Fibroblast of skin of right biceps (primary cell): ENCODE measurements at regions not wholly inside any gene's neighbourhood (a gene's known extent, or its start where the extent isn't known, plus 50 kb on each side); places are given as distances from the start of the nearest gene placed in this dataset.

Experiments
- DNase-seq: peaks from one replicate; pipeline ENCODE4 v3.0.0-alpha.2; 2013

DNA sequence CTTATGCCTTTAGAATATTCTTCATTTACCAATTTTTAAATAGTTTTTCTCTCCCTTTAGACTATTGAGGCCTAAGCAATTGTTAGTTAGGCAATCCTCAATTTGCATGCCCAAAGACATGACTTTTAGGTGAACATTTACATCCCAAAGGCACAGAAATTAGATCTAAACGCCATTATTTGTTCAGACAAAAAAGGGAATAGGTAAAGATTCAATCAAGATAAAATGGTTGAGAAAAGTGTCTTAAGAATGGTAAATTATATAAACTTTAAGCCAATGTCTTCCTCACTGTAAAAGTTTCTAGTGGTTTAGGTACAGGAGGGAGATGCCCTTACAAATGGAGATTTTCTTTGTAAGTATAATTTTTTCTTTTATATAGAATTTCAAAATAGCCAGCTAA is 50.2 kb upstream of the MME start:
- no peak for DNase-seq

DNA sequence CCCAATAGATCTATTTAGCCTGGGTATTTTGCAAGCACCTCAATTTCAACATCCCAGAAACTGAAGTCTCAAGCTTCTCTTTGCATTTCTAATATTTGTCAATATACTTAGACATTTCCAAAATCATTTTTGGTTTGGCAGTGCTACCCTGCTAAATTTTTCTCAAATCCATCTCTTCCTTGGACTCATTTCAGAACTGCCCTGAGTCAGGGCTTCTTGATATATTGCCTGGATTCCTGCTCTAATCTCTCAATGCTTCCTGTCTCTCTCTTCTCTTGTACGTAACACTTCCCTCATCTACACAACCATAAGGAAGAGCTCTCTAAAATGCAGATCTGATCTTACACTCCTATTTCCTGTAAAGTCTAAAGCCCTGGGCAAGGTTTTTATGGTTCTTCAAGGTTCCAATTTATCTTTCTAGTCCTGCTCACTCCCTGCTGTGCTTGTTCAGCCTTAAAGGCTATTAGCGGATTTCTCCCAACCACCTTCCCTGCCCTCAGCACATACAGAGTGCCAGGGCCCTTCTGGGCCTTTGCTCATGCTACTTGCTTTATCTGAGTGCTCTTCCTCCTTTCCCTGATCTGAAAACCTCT is 53.0 kb upstream of the MME start:
- DNase-seq, result peak; percentile 86

DNA sequence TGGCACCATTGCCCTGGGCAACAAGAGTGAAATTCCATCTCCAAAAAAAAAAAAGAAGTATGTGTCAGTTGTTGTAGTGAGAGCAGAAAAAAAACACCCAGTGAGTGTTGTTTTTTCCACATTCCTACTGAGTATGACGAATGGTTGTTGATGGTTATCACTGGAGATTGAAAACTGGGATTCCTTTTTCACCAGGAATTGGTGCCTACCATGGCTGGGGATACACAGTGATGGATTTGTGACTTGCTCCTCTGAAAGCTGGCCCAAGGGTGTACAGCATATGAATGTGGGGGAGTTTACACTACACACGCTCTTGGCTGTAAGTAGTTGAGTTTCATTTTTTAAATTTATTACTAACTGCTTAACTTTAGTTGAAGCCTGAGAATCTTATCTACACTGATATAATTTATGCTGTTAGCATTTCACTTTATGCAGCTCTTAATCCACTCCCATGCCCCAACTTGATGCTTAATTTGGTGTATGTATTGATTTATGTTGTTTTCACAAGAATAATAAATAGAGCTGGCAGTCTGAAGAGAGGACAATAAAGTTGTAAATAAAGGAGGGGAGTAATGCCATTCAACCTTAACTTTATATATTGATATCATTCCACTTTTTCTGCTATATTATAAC is 56.0 kb upstream of the MME start:
- DNase-seq, result peak; percentile 61

DNA sequence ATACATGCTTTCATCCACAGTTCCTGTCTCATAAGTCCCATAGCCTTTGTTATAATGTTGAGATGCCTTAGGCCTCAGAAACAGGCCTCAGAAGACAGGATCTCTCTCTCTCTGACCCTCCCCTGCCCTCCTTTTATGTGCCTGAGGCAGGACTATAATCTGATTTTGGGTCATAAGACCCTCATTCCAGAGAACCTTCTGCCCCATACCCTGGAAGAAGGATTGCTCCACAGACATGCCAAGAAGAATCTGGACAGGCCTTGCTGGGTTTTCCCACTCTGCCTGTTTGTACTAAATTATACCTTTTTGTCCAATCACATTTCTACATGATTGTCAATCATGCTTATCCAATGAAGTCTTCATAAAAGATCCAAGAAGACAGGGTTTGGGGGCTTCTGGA is 57.2 kb upstream of the MME start:
- no peak for DNase-seq

DNA sequence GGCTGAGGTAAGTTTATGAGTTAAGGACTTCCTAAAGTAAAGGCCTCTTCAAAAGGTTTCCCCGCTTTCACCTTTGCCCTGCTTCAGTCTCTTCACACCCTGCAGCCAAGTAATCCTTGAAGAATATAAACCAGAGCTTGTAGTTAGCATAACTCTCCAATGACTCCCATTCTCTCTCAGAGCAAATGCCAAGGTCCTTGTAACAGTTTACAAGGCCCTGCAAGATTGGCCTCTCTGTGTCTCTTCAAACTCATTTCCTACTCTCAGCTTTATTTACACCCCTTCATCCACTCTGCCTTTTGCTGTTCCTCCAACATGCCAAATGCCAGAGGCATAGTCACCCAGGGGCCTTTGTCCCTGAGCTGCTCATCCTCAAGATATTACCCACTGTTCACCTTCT is 60.5 kb upstream of the MME start:
- DNase-seq, result peak; percentile 45

- peak; percentile 47 for DNase-seq
These were observed 61.3 kb upstream of the MME start for GRCh38 chr3:155018621-155019330.

DNA sequence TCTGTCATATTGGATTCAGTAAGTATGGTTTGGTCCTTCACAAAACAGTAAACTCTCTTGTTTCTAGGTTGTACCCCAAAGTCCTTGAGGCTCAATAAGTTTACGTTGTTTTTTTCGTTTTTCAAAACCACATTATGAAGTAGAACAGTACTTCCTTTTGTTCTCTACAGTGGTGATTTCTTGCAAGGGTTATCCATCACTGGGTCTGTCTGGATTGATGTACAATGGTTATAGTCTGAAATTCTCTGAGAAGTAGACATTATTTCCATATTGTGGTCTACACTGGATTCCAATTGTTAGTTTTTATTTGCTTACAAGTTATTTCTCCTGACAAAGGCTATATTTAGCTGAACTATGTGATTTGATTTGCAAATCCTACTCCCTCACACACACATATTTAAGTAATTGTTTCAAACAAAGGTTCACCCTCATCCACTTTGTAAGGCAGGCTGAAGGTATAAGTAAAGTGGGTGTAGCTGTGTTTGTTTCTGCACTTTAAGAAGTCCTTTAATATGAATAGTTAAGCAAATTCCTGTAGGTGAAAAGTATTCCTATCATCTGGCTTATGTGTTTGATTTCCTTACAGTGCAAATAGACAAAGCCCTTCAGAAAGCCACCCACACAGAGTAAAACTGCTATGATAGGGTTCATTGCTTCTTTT is 64.2 kb upstream of the MME start:
- peak; percentile 12 for DNase-seq

DNA sequence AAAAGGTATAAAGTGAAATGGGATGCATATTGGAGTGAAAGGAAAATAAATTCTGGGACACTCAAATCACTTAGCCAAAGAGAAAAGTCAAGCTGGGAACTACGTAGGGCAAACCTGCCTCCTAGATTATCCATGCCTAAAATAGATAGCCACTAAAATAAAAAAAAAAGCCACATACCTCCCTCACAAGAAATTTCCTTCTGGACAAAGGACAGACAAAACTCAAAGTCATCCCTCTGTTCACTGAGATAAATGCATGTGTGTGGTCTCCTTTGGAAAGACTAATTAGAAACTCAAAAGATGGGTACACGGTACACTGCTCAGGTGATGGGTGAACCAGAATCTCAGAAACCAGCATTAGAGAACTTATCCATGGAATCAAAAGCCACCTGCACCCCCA is 65.2 kb upstream of the MME start:
- no peak for DNase-seq

- DNase-seq, result no peak
These were observed 66.7 kb upstream of the MME start for GRCh38 chr3:155013427-155013826.

DNA sequence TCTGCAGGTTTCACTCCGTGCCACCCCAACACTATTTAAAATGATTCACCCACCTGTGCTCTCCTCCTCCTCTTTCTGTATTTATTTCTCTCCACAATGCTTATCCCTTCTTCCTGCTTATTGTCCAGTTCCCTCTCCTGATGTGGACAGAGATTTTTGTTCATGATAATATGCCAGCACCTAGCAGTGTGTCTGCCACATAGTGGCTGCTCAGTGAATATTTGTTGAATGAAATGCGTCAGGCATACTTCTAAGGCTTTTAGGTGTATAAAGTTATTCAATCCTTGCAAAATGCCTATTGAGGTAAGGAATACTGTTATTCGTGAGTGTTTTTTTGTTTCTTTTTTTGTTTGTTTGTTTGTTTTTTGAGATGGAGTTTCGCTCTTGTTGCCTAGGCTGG is 67.5 kb upstream of the MME start:
- no peak for DNase-seq

DNA sequence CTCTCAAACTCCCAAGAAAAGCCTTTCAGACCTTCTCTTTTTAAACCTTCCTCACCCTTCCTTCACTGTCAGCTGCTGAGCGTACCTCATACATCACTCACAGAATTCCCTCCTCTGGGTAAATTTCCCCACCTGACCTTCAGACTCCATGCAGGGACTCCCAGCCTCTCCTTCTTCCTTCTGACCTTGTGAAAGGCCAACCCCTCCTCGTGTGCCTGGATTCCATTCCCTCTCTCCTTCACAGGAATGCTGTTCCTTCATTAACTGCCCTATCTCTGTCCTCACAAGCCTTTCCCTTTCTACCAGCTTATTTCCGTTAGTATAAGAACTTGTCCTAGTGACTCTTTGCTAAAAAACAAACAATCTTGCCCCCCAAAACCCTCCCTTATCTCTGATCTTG is 69.7 kb upstream of the MME start:
- no peak for DNase-seq

DNA sequence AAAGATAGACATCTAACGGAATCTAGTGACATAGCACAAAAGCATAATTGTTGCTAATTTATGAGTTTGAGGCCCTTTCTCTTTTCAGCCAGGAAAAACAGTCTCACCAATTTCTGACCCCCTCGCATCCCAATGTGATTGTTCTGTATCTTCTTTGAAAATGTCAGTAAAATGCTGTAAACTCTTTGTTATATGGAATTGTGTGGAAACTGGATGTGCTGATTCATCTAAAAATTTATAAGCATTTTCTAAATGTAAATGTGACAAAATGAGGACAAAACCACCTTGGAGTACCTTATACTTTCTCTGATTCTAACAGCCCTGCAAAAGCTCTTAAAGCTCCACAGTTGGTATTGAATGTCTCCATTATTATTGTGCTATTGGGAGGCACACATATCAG is 70.9 kb upstream of the MME start:
- DNase-seq, result no peak

DNA sequence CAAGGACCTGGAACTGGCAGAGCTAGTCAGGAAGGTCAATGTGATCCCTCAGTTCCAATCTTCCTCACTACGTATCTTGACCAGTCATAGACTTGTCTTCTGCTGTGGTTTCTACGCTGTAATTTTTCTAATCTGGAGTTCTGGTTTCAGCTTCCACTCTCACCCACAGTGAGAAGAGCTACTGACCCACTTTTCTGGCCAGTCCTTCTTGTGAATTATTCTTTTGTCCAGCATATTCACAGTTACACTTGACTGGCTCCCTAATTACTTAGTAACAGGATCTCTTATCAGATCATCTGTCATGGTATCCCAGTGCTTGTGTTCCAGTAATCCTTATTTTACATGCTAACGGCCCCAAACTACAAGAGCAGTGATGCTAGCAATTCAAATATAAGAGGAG is 72.4 kb upstream of the MME start:
- no peak for DNase-seq

DNA sequence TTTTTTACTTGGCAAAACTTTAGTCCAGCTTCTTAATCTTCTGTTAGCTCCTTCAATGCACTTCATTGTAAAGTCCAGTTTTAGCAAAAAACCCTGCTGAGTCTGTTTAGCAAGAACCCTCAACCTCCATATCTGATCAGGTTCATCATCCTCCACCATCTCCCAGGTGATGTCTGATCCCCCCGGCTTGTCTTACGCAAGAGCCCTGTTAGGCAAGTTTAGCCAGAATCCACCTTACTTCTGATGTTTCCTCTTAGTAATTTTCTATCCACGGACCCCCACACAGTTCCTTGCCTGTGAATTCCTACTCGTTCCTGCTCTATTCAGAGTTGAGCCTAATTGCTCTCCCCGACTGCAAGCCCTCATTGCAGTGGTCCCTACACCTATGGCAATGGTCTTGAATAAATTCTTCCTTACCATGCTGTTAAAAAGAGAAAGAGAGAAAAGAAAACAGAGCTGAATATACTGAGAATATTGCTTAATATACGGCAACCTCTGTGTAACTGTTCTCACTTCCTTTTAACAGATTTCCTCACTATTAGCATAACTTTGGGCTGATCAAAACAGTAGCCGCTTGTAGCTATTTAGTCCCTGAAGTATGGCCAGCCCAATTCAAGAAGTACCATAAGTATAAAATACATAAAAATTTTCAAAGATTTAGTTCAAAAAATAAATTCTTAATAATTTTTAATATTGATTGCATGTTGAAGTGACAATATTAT is 78.7 kb upstream of the MME start:
- no peak for DNase-seq

DNA sequence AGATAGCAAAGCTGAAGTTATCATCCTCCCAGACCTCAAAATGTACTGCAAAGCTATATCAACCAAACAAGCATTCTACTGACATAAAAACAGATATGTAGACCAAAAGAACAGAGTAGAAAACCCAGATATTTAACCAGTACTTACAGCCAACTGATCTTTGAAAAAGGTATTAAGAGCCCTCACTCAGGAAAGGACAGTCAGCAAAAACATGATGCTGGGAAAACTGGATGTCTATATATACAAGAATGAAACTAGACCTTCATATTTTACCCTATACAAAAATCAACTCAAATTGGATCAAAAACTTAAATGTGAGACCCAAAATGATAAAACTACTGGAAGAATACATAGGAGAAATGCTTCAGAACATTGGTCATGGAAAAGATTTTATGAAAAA is 87.5 kb upstream of the MME start:
- DNase-seq, result no peak

DNA sequence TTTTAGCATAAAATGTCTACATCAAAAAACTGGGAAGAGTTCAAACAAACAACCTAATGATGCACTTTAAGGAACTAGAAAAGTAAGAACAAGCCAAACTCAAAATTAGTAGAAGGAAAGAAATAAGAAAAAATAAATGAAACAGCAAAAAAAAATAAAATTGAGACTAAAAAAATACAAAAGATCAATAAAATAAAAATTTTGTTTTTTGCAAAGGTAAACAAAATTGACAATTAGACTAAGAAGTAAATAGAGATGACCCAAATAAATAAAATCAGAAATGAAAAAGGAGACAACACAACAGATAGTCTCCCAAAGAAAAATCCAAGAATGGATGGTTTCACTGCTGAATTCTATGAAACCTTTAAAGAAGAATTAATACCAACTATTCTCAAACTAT is 89.6 kb upstream of the MME start:
- DNase-seq, result no peak

- no peak for DNase-seq
These were observed 92.3 kb upstream of the MME start for GRCh38 chr3:154987846-154988245.

- DNase-seq, result no peak
These were observed 98.5 kb upstream of the MME start for GRCh38 chr3:154981664-154982063.

GRCh38 chr3:154981201-154981600 is 98.9 kb upstream of the MME start:
- peak; percentile 65 for DNase-seq

DNA sequence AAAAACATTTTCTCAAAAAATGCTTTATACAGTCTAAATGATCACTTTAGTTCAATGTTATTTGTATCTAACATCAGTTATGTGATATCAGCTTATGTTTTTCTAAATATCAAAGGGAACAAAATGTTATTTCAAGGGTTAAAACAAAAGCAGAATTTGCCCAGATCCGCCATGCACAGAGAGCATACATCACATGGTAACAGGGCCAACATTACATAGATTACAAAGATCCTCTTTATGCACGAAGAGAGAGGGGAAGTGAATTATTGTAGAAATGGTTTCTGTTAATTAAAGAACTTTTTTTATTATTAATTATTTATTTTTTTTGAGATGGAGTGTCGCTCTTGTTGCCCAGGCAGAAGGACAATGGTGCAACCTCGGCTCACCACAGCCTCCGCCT is 100.8 kb upstream of the MME start:
- no peak for DNase-seq

GRCh38 chr3:154977666-154978065 is 102.5 kb upstream of the MME start:
- DNase-seq, result no peak

DNA sequence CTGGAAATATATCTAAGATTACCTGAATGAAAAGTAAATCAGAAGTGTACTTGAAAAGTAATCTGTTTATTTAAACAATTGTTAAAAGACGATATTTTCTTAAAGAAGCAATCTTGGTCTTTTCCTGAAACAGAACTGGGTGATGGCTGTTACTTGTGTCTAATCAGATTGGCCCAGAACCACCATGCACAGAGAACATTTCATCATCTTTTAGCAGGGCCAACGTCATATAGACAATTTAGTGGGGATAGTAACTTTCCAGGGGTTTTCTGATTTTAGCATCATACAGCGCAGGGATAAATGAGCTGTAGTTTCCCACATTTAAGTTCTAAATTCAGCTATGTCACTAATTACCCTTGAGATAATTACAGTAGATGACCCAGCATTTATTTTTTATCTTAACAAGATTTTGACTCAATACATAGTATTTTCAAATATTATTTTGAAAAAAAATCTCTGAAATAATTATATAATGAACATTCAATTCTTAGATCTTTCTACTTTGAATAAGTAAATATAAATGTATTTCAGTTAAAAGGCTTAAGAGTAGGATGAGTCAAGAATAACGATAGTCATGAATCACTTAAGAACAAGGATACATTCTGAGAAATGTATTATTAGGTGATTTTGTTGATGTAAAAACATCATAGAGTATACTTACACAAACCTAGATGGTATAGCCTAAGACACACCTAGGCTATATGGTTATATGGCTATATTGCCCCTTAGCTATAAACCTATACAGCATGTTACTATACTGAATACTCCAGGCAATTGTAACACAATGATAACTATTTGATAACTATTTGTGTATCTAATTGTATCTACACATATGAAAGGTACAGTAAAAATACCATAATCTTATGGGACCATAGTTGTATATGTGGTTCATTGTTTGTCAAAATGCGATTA is 103.8 kb upstream of the MME start:
- no peak for DNase-seq
